Adrenal gland (tissue), 9 donors: ENCODE measurements at regions not wholly inside any gene's neighbourhood (a gene's known extent, or its start where the extent isn't known, plus 50 kb on each side); places are given as distances from the start of the nearest gene placed in this dataset.

Source experiments
- DNase-seq, 7 donors: peaks; one replicate each; pipeline ENCODE4 v3.0.0-alpha.2; 2019 to 2020
- H3K27ac ChIP-seq, 5 donors: fragments of 200-600 bp; sonication (generic) in 4 of 5; 1 replicate in 3 of 5; 2 replicates in 2 of 5; pipeline versions ENCODE4 v1.5.1 to v1.8.0; 2016 to 2020; ENCODE audit warnings: mild to moderate bottlenecking in 1 of 5
- H3K27me3 ChIP-seq: fragments of 200-600 bp; 2 replicates; pipeline ENCODE4 v1.8.0; 2021
- H3K36me3 ChIP-seq, 2 donors: fragments of 200-600 bp; replicated peaks in 1 of 2; 1 replicate in 1 of 2; 2 replicates in 1 of 2; pipeline versions ENCODE4 v1.5.1 to v1.8.0; 2018 to 2022
- H3K4me1 ChIP-seq, 2 donors: fragments of 200-600 bp; replicated peaks in 1 of 2; 1 replicate in 1 of 2; 2 replicates in 1 of 2; pipeline versions ENCODE4 v1.5.1 to v1.8.0; 2018 to 2021
- H3K4me3 ChIP-seq, 4 donors: fragments of 200-600 bp; sonication (generic) in 3 of 4; one replicate each; pipeline ENCODE4 v1.5.1; 2016 to 2018
- H3K9me3 ChIP-seq, 3 donors: fragments of 200-600 bp; sonication (generic) in 1 of 3; replicated peaks in 1 of 3; 1 replicate in 2 of 3; 2 replicates in 1 of 3; pipeline versions ENCODE4 v1.5.1 to v1.8.0; 2016 to 2021
- POLR2A ChIP-seq, 2 donors: fragments of 450-650 bp; IDR thresholded peaks; one replicate each; pipeline ENCODE4 v1.6.1; 2017; ENCODE audit warnings: antibody characterized with exemption in 2 of 2, mild to moderate bottlenecking in 2 of 2, moderate library complexity in 1 of 2
- WGBS, 4 donors: extraction: QIAGEN DNeasy Blood & Tissue Kit in 2 of 4; methylation state at CpG; one replicate each; pipeline versions ENCODE4 v1.1.5 to v1.1.7; 2013 to 2017; 5-methylcytosine and 5-hydroxymethylcytosine counted together
- intact Hi-C, 2 donors: fragments of 100-400 bp; cut with DNase I; formaldehyde crosslinking; loops; one replicate each; pipeline versions ENCODE4 v1.14.1 to v1.15.0; 2022 to 2023
- TF ChIP-seq, protein P1 (sequence below), 6 experiments: fragments of 450-650 bp in 4 of 6; fragments of 200-600 bp in 2 of 6; sonication (generic) in 1 of 6; IDR thresholded peaks; 1 replicate in 5 of 6; 2 replicates in 1 of 6; pipeline versions ENCODE4 v1.5.1 to v1.8.0; 2016 to 2021; ENCODE audit warnings: antibody characterized with exemption in 6 of 6, mild to moderate bottlenecking in 2 of 6, moderate library complexity in 1 of 6
- donor health status: healthy with polysubstance abuse.
- donor health status: Bipolar disorder and iron deficiency.
- donor health status: DM: yes; HTN: yes; CAD: no.
- donor health status: DM: no; HTN: no; CAD: no.
- donor health status: DM: no; HTN: no; CAD: no.

DNA sequence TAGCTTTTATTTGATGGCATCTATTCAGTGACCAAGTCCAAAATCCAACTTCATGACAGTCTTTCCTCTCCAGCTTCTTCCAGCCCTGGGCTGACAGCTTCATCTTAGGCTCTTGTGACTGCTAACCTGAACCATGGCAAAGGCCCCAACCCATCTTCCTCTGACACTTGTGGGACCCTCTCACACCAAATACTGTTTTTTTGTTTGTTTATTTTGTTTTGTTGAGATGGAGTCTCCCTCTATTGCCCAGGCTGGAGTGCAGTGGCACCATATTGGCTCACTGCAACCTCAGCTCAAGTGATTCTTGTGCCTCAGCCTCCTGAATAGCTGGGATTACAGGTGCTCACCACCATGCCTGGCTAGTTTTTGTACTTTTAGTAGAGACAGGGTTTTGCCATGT lies 265.2 kb downstream of the GATA3 start:
- H3K4me3 ChIP-seq: no peak overlapping the region
- H3K4me1 ChIP-seq: no peaks in the 10 kb centered on the region
- TF ChIP-seq POLR2A (IDR thresholded peaks at IDR 0.05): no peak
- TF ChIP-seq, protein P1, sequence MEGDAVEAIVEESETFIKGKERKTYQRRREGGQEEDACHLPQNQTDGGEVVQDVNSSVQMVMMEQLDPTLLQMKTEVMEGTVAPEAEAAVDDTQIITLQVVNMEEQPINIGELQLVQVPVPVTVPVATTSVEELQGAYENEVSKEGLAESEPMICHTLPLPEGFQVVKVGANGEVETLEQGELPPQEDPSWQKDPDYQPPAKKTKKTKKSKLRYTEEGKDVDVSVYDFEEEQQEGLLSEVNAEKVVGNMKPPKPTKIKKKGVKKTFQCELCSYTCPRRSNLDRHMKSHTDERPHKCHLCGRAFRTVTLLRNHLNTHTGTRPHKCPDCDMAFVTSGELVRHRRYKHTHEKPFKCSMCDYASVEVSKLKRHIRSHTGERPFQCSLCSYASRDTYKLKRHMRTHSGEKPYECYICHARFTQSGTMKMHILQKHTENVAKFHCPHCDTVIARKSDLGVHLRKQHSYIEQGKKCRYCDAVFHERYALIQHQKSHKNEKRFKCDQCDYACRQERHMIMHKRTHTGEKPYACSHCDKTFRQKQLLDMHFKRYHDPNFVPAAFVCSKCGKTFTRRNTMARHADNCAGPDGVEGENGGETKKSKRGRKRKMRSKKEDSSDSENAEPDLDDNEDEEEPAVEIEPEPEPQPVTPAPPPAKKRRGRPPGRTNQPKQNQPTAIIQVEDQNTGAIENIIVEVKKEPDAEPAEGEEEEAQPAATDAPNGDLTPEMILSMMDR (IDR thresholded peaks at IDR 0.05): no peak
- DNase-seq: no peak
- H3K27me3 ChIP-seq: peaks cover 6% of the 10 kb centered on the region
- no peaks in the 10 kb centered on the region for H3K36me3 ChIP-seq
- no peaks in the 10 kb centered on the region for H3K9me3 ChIP-seq
- intact Hi-C loops: no loop called here
- no peak overlapping the region for H3K27ac ChIP-seq

DNA sequence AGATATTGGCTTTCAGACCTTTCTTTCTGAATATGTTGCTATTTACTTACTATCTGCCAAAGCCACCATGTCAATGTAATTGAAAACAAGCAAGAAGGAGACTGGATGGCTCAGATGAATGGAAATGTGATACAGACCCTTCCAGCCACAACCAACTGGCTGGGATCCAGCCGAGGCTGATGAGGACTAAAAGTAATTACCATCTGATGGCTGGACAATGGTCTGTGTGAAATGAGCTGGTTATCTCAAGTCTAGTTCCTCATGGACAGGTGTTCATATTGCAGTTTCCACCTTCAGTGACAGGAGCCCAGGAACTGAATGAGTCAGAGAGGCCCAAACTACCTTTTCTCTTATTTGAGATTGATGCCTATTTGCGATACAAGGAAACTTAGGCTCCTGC lies 267.5 kb downstream of the GATA3 start:
- Histone ChIP-seq H3K36me3 (no peaks in the 10 kb centered on the region), H3K4me1 (no peaks in the 10 kb centered on the region), H3K27ac (no peak overlapping the region), H3K4me3 (no peak overlapping the region), H3K9me3 (no peaks in the 10 kb centered on the region), H3K27me3 (peaks cover 5% of the 10 kb centered on the region)
- no peak for DNase-seq
- no peak for TF ChIP-seq POLR2A (IDR thresholded peaks at IDR 0.05)
- TF ChIP-seq, protein P1 (IDR thresholded peaks at IDR 0.05): no peak
- intact Hi-C loops: no loop called here
- WGBS, 4 donors: 63 to 77% (median 67%) methylated on average over 2 of the region's 2 CpGs

DNA sequence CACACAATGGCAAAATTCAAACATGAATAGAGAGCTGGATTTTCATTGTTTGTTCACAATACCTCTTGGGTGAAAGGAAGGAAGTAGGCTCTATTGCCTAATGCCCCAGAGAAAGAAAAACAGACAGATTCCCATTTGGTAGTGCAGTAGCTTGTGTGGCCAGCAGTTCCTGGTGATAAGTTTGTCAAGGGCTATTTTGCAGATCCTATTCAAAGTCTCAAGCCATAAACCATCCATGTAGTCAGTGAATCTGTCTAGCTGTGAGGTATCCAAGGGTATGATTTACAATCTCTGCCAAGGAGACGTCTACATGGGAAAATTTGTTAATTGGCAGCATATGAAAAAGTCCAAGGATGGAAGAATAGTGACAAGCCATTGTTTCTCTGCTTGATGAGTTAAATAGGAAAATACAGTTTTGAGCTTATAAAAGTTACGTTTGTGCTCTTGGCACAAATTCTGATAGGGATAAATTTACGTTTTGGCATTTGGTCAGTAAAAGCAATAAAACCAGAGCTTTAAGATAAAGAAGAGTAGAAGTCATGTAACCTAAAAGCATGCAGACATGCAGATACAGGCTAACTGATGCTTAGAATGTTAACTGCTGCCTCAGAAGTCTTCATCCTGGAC lies 269.1 kb downstream of the GATA3 start:
- H3K4me3 ChIP-seq: no peak overlapping the region
- H3K9me3 ChIP-seq: no peaks in the 10 kb centered on the region
- DNase-seq: no peak
- TF ChIP-seq, protein P1 (IDR thresholded peaks at IDR 0.05): no peak
- no peak for TF ChIP-seq POLR2A (IDR thresholded peaks at IDR 0.05)
- no peak overlapping the region for H3K27ac ChIP-seq
- 10 to 23% (median 15%) methylated on average over 3 of the region's 3 CpGs for WGBS, 4 donors
- H3K27me3 ChIP-seq: no peaks in the 10 kb centered on the region
- intact Hi-C loops: no loop called here
- H3K4me1 ChIP-seq: no peaks in the 10 kb centered on the region
- no peaks in the 10 kb centered on the region for H3K36me3 ChIP-seq

DNA sequence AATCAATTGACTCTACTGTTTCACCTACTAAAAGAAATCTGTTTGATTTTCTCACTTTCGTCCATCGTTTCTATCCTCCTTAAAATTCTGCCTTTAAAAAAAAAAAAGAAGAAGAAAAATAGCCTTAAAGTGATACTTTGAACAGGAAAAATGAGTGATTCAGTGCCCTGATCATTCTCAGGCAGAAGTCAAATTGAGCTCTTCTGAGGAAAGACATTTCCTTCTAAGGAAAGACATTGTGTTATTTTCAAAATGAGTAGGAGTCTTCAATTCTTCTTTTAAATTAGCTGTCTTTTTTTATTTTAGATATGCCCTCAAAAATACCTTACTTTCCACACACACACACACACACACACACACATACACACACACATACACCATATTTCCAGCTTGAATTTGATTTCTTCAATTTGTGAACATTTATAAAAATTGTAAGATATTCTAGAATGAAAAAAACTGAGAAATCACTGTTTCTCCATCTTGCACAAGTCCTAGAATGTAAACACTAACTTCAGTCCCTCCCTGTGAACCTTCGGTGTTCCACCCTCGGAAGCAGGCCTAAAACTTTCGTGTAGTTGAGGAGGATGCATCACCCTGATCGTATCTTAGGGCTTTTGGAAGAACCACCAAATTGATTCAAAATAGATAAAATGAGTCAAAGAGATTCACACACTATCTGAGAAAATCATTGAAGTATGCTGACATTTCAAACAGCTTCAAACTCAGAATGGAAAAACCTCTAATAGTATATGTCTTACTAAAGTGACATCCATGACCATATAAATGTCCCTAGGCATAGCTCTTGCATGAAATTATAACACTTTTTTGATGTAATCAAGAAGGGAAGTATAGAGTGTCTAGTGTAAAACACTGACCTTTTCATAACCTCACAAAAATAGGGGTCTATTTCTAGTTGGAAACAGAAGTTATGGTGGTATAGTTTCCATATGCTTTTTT lies 270.8 kb downstream of the GATA3 start:
- no peak overlapping the region for H3K27ac ChIP-seq
- no peak overlapping the region for H3K4me3 ChIP-seq
- no peak for TF ChIP-seq POLR2A (IDR thresholded peaks at IDR 0.05)
- TF ChIP-seq, protein P1 (IDR thresholded peaks at IDR 0.05): no peak
- 70 to 82% (median 74%) methylated on average over 6 of the region's 6 CpGs for WGBS, 4 donors
- intact Hi-C loops: no loop called here
- H3K27me3 ChIP-seq: no peaks in the 10 kb centered on the region
- DNase-seq: no peak
- H3K4me1 ChIP-seq: no peaks in the 10 kb centered on the region
- no peaks in the 10 kb centered on the region for H3K9me3 ChIP-seq
- no peaks in the 10 kb centered on the region for H3K36me3 ChIP-seq
